ENCODE measurements at regions not wholly inside any gene's neighbourhood (a gene's known extent, or its start where the extent isn't known, plus 50 kb on each side); places are given as distances from the start of the nearest gene placed in this dataset.
"Not testable (repeated sequence)": the region's sequence is repeated elsewhere in the genome, so short reads cannot be mapped to it uniquely, and the experiment has no call there.

- H3K4me3 ChIP-seq (ENCODE audit: low read depth, low read length), result no peak overlapping the region
- TF ChIP-seq CTCF (IDR thresholded peaks at IDR 0.05; ENCODE audit: borderline replicate concordance, insufficient read depth, low read depth, low read length), result no peak
These were observed 164.7 kb downstream of the CHIC2 start for GRCh38 chr4:53899586-53900270.

GRCh38 chr4:53895137-53895536, 169.3 kb downstream of the CHIC2 start:
- no peak for TF ChIP-seq CTCF (IDR thresholded peaks at IDR 0.05; ENCODE audit: borderline replicate concordance, insufficient read depth, low read depth, low read length)
- no peak overlapping the region for H3K4me3 ChIP-seq (ENCODE audit: low read depth, low read length)

- TF ChIP-seq CTCF (IDR thresholded peaks at IDR 0.05; ENCODE audit: borderline replicate concordance, insufficient read depth, low read depth, low read length), result no peak
- no peak overlapping the region for H3K4me3 ChIP-seq (ENCODE audit: low read depth, low read length)
These were observed 173.9 kb downstream of the CHIC2 start for GRCh38 chr4:53890461-53890860.

- H3K4me3 ChIP-seq (ENCODE audit: low read depth, low read length), result no peak overlapping the region
- no peak for TF ChIP-seq CTCF (IDR thresholded peaks at IDR 0.05; ENCODE audit: borderline replicate concordance, insufficient read depth, low read depth, low read length)
These were observed 174.9 kb downstream of the CHIC2 start for GRCh38 chr4:53889326-53890055.

- H3K4me3 ChIP-seq (ENCODE audit: low read depth, low read length), result no peak overlapping the region
- no peak for TF ChIP-seq CTCF (IDR thresholded peaks at IDR 0.05; ENCODE audit: borderline replicate concordance, insufficient read depth, low read depth, low read length)
These were observed 178.3 kb downstream of the CHIC2 start for GRCh38 chr4:53886090-53886489.

GRCh38 chr4:53885668-53886067, 178.7 kb downstream of the CHIC2 start:
- no peak overlapping the region for H3K4me3 ChIP-seq (ENCODE audit: low read depth, low read length)
- no peak for TF ChIP-seq CTCF (IDR thresholded peaks at IDR 0.05; ENCODE audit: borderline replicate concordance, insufficient read depth, low read depth, low read length)

- not testable (repeated sequence) for H3K4me3 ChIP-seq (ENCODE audit: low read depth, low read length)
These were observed 187.3 kb downstream of the CHIC2 start for GRCh38 chr4:53877096-53877495.
